A549 (cell line): ENCODE measurements at regions not wholly inside any gene's neighbourhood (a gene's known extent, or its start where the extent isn't known, plus 50 kb on each side); places are given as distances from the start of the nearest gene placed in this dataset.

Experiments
- ATAC-seq, 2 experiments: fragments of 200-7000 bp in 1 of 2; fragments of >200 bp in 1 of 2; cut with Nextera tagmentation in 1 of 2; cut with Tn5 transposase in 1 of 2; 3 replicates each; pipeline versions ENCODE4 v1.8.0 to v1.9.1; 2018 to 2020; ENCODE audit warnings: mild to moderate bottlenecking in 1 of 2, moderate library complexity in 1 of 2
- CTCF ChIA-PET: fragments of 300-600 bp; sonication (Branson Sonifier 250); formaldehyde crosslinking; extraction: SDS; loops from one replicate; lab custom pipeline; 2021; ENCODE audit warnings: antibody characterized with exemption, inconsistent platforms; lab: Yijun Ruan, JAX
- POLR2A ChIA-PET: fragments of 350-600 bp; formaldehyde crosslinking; extraction: SDS; loops from one replicate; lab custom pipeline; 2021; ENCODE audit warnings: antibody characterized with exemption, inconsistent platforms; lab: Yijun Ruan, JAX
- DNase-seq, 2 experiments: peaks; one replicate each; pipeline versions ENCODE4 v3.0.0 to v3.0.0-alpha.2; 2011 to 2016; ENCODE audit warnings: low read depth in 1 of 2, low spot score in 1 of 2
- FAIRE-seq: peaks from 2 replicates; lab custom pipeline; 2011; peaks lifted over from hg19 to GRCh38; lab: Jason Lieb, UNC
- H3K27ac ChIP-seq, 2 experiments: fragments of >200 bp; sonication (Bioruptor Twin); formaldehyde crosslinking; 3 replicates each; pipeline ENCODE4 v1.5.1; 2016 to 2017
- H3K4me1 ChIP-seq: fragments of >200 bp; sonication (Bioruptor Twin); formaldehyde crosslinking; 3 replicates; pipeline ENCODE4 v1.6.1; 2016
- H3K4me2 ChIP-seq: fragments of >200 bp; sonication (Bioruptor Twin); formaldehyde crosslinking; 3 replicates; pipeline ENCODE4 v1.6.1; 2016
- H3K4me3 ChIP-seq: fragments of >200 bp; sonication (Bioruptor Twin); formaldehyde crosslinking; 3 replicates; pipeline ENCODE4 v1.5.1; 2016
- H3K9me3 ChIP-seq: fragments of >200 bp; sonication (Bioruptor Twin); formaldehyde crosslinking; 3 replicates; pipeline ENCODE4 v1.6.1; 2016
- CHD2 ChIP-seq: fragments of 150-350 bp; IDR thresholded peaks from 2 replicates; pipeline ENCODE4 v1.6.1; 2014; ENCODE audit warnings: low read length; ENCODE audit not compliant: partially characterized antibody
- CHD4 ChIP-seq: fragments of 200-600 bp; sonication (generic); IDR thresholded peaks from 2 replicates; pipeline ENCODE4 v1.6.1; 2016; ENCODE audit warnings: antibody characterized with exemption, mild to moderate bottlenecking, borderline replicate concordance
- EHMT2 ChIP-seq: fragments of 200-600 bp; sonication (generic); IDR thresholded peaks from 2 replicates; pipeline ENCODE4 v1.6.1; 2016; ENCODE audit warnings: antibody characterized with exemption, low read depth, mild to moderate bottlenecking, moderate library complexity
- ESRRA ChIP-seq: fragments of 150-350 bp; IDR thresholded peaks from 2 replicates; pipeline ENCODE4 v1.6.1; 2014; ENCODE audit warnings: mild to moderate bottlenecking, low read length, borderline replicate concordance
- FOSL2 ChIP-seq, 2 experiments: fragments of 450-650 bp in 1 of 2; fragments of >200 bp in 1 of 2; sonication (Bioruptor Twin) in 1 of 2; formaldehyde crosslinking; IDR thresholded peaks; 2 replicates each; pipeline versions ENCODE4 v1.5.0 to v1.6.1; 2016 to 2020; ENCODE audit warnings: mild to moderate bottlenecking in 1 of 2, moderate library complexity in 1 of 2
- GATA3 ChIP-seq: IDR thresholded peaks from 2 replicates; pipeline ENCODE4 v1.6.1; 2012; ENCODE audit warnings: borderline replicate concordance
- HES2 ChIP-seq: fragments of >200 bp; sonication (Bioruptor Twin); formaldehyde crosslinking; IDR thresholded peaks from 2 replicates; pipeline ENCODE4 v1.6.1; 2016
- HEYL ChIP-seq: fragments of 250-450 bp; sonication (Bioruptor Pico); IDR thresholded peaks from 2 replicates; pipeline ENCODE4 v1.8.0; 2021; ENCODE audit warnings: mild to moderate bottlenecking, moderate library complexity
- HOXB13 ChIP-seq: fragments of 250-450 bp; sonication (Bioruptor Pico); IDR thresholded peaks from 2 replicates; pipeline ENCODE4 v1.5.0; 2020; ENCODE audit warnings: low read depth, mild to moderate bottlenecking, moderate library complexity
- JUNB ChIP-seq: fragments of >200 bp; sonication (Bioruptor Twin); formaldehyde crosslinking; IDR thresholded peaks from 2 replicates; pipeline ENCODE4 v1.6.1; 2016
- MYC ChIP-seq: IDR thresholded peaks from 2 replicates; pipeline ENCODE4 v1.6.1; 2012; ENCODE audit warnings: mild to moderate bottlenecking, inconsistent platforms, low read length, improper control_type of control experiment, borderline replicate concordance
- NFE2L2 ChIP-seq: fragments of 150-350 bp; conservative IDR thresholded peaks from 2 replicates; pipeline ENCODE4 v1.6.1; 2014; ENCODE audit warnings: low read length
- POLR2A ChIP-seq: IDR thresholded peaks from 2 replicates; pipeline ENCODE4 v1.6.1; 2012; ENCODE audit warnings: mild to moderate bottlenecking, low read length
- POLR2AphosphoS2 ChIP-seq: conservative IDR thresholded peaks from 2 replicates; pipeline ENCODE4 v1.6.1; 2012; ENCODE audit warnings: low read length, improper control_type of control experiment, inconsistent platforms
- RARB ChIP-seq: fragments of 250-450 bp; sonication (Bioruptor Pico); IDR thresholded peaks from 2 replicates; pipeline ENCODE4 v1.8.0; 2021; ENCODE audit warnings: mild to moderate bottlenecking, moderate library complexity
- RCOR1 ChIP-seq: fragments of 150-350 bp; IDR thresholded peaks from 2 replicates; pipeline ENCODE4 v1.6.1; 2014; ENCODE audit warnings: antibody characterized with exemption, low read length, low read depth
- ZC3H11A ChIP-seq: fragments of 450-650 bp; IDR thresholded peaks from 2 replicates; pipeline ENCODE4 v1.6.1; 2014; ENCODE audit warnings: antibody characterized with exemption, mild to moderate bottlenecking
- ZNF302 ChIP-seq: fragments of 250-450 bp; sonication (Bioruptor Pico); IDR thresholded peaks from 2 replicates; pipeline ENCODE4 v1.9.0; 2021; ENCODE audit warnings: inconsistent platforms, mild to moderate bottlenecking, moderate library complexity
- ZSCAN20 ChIP-seq: fragments of 250-450 bp; sonication (Bioruptor Pico); IDR thresholded peaks from 2 replicates; pipeline ENCODE4 v1.8.0; 2022; ENCODE audit warnings: mild to moderate bottlenecking, moderate library complexity
- WGBS: methylation state at CpG from one replicate; pipeline ENCODE4 v1.1.6; 2017; ENCODE audit errors: missing lambda C conversion rate; 5-methylcytosine and 5-hydroxymethylcytosine counted together
- TF ChIP-seq, protein P1 (sequence below): IDR thresholded peaks from 2 replicates; pipeline ENCODE4 v1.6.1; 2012
- TF ChIP-seq, protein P2 (sequence below): fragments of 200-600 bp; sonication (generic); IDR thresholded peaks from 2 replicates; pipeline ENCODE4 v1.6.1; 2016; ENCODE audit warnings: antibody characterized with exemption, mild to moderate bottlenecking, moderate library complexity
- TF ChIP-seq, protein P3 (sequence below): IDR thresholded peaks from 2 replicates; pipeline ENCODE4 v1.6.1; 2012; ENCODE audit warnings: low read depth, borderline replicate concordance
- TF ChIP-seq, protein P4 (sequence below): fragments of 450-650 bp; IDR thresholded peaks from 2 replicates; pipeline ENCODE4 v1.6.1; 2014; ENCODE audit warnings: antibody characterized with exemption
- TF ChIP-seq, protein P5 (sequence below): fragments of 250-450 bp; sonication (Bioruptor Pico); IDR thresholded peaks from 2 replicates; pipeline ENCODE4 v1.5.0; 2020; ENCODE audit warnings: low read depth, mild to moderate bottlenecking, moderate library complexity

DNA sequence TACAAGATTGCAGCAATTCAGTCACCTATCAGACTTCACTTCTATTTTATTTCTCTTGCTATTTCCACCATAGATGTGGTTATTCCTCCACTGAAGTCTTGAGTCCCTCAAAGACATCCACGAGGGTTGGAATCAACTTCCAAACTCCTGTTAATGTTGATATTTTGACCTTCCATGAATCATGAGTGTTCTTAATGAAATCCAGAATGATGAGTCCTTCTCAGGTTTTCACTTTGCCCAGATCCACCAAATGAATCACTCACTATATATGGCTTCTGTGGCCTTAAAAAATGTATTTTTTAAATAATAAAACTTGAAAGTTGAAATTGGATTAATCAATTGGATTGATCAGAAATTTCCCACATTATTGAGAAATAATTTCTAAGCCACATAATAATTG lies 1821.0 kb downstream of the EFNA5 start (continued):
- TF ChIP-seq, protein P1, sequence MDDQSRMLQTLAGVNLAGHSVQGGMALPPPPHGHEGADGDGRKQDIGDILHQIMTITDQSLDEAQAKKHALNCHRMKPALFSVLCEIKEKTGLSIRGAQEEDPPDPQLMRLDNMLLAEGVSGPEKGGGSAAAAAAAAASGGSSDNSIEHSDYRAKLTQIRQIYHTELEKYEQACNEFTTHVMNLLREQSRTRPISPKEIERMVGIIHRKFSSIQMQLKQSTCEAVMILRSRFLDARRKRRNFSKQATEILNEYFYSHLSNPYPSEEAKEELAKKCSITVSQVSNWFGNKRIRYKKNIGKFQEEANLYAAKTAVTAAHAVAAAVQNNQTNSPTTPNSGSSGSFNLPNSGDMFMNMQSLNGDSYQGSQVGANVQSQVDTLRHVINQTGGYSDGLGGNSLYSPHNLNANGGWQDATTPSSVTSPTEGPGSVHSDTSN = no peak
- TF ChIP-seq CHD2 = no peak
- no peak for TF ChIP-seq ZNF302 (CRISPR knock-in tag)

GRCh38 chr5:105840800-105841199 lies 1829.9 kb downstream of the EFNA5 start:
- POLR2A ChIA-PET = no interaction called here
- no peaks in the 10 kb centered on the region for H3K4me1 ChIP-seq
- ATAC-seq (no peak), FAIRE-seq (no peak)
- no peak overlapping the region for H3K27ac ChIP-seq
- no peak for TF ChIP-seq POLR2A
- TF ChIP-seq HEYL (CRISPR knock-in tag) = no peak
- no peak for TF ChIP-seq JUNB
- TF ChIP-seq HOXB13 (CRISPR knock-in tag) = no peak
- TF ChIP-seq RCOR1 = no peak
- TF ChIP-seq, protein P2, sequence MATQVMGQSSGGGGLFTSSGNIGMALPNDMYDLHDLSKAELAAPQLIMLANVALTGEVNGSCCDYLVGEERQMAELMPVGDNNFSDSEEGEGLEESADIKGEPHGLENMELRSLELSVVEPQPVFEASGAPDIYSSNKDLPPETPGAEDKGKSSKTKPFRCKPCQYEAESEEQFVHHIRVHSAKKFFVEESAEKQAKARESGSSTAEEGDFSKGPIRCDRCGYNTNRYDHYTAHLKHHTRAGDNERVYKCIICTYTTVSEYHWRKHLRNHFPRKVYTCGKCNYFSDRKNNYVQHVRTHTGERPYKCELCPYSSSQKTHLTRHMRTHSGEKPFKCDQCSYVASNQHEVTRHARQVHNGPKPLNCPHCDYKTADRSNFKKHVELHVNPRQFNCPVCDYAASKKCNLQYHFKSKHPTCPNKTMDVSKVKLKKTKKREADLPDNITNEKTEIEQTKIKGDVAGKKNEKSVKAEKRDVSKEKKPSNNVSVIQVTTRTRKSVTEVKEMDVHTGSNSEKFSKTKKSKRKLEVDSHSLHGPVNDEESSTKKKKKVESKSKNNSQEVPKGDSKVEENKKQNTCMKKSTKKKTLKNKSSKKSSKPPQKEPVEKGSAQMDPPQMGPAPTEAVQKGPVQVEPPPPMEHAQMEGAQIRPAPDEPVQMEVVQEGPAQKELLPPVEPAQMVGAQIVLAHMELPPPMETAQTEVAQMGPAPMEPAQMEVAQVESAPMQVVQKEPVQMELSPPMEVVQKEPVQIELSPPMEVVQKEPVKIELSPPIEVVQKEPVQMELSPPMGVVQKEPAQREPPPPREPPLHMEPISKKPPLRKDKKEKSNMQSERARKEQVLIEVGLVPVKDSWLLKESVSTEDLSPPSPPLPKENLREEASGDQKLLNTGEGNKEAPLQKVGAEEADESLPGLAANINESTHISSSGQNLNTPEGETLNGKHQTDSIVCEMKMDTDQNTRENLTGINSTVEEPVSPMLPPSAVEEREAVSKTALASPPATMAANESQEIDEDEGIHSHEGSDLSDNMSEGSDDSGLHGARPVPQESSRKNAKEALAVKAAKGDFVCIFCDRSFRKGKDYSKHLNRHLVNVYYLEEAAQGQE = no peak
- TF ChIP-seq POLR2AphosphoS2 = no peak
- no peak for TF ChIP-seq NFE2L2
- no peak for TF ChIP-seq EHMT2
- TF ChIP-seq, protein P3, sequence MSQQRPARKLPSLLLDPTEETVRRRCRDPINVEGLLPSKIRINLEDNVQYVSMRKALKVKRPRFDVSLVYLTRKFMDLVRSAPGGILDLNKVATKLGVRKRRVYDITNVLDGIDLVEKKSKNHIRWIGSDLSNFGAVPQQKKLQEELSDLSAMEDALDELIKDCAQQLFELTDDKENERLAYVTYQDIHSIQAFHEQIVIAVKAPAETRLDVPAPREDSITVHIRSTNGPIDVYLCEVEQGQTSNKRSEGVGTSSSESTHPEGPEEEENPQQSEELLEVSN = no peak
- TF ChIP-seq, protein P4, sequence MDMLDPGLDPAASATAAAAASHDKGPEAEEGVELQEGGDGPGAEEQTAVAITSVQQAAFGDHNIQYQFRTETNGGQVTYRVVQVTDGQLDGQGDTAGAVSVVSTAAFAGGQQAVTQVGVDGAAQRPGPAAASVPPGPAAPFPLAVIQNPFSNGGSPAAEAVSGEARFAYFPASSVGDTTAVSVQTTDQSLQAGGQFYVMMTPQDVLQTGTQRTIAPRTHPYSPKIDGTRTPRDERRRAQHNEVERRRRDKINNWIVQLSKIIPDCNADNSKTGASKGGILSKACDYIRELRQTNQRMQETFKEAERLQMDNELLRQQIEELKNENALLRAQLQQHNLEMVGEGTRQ = no peak
- TF ChIP-seq, all 56 proteins: peak for 0
- DNase-seq = no peak
- Histone ChIP-seq H3K9me3 (no peaks in the 10 kb centered on the region), H3K4me2 (no peak overlapping the region), H3K4me3 (no peak overlapping the region)
- WGBS = 62% methylated on average over 3 of the region's 3 CpGs
- CTCF ChIA-PET = no interaction called here

- H3K4me2 ChIP-seq = no peak overlapping the region
- ATAC-seq (no peak), FAIRE-seq (no peak), DNase-seq (no peak)
- ChIA-PET POLR2A (no interaction called here), CTCF (interaction anchor here (0.8 kb wide), 1 partner anchor 41 kb away, joined by 3 read pairs; no protein-coding TSS in a partner anchor)
- no peaks in the 10 kb centered on the region for H3K4me1 ChIP-seq
- H3K4me3 ChIP-seq = no peak overlapping the region
- no peaks in the 10 kb centered on the region for H3K9me3 ChIP-seq
- no peak overlapping the region for H3K27ac ChIP-seq
- 69% methylated on average over 1 of the region's 1 CpG for WGBS
- TF ChIP-seq ZSCAN20 (CRISPR knock-in tag) = no peak
- no peak for TF ChIP-seq CHD4
- TF ChIP-seq, protein P5, sequence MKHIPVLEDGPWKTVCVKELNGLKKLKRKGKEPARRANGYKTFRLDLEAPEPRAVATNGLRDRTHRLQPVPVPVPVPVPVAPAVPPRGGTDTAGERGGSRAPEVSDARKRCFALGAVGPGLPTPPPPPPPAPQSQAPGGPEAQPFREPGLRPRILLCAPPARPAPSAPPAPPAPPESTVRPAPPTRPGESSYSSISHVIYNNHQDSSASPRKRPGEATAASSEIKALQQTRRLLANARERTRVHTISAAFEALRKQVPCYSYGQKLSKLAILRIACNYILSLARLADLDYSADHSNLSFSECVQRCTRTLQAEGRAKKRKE (CRISPR knock-in tag) = no peak
- no peak for TF ChIP-seq FOSL2 (IDR thresholded peaks at IDR 0.05)
- TF ChIP-seq FOSL2 (CRISPR knock-in tag; IDR thresholded peaks at IDR 0.05) = no peak
- TF ChIP-seq GATA3 = no peak
- TF ChIP-seq ESRRA = no peak
- TF ChIP-seq POLR2A = no peak
- TF ChIP-seq ZC3H11A = no peak
- TF ChIP-seq, protein P2 = no peak
- TF ChIP-seq MYC = no peak
- TF ChIP-seq RARB = no peak
- TF ChIP-seq HES2 = no peak
Observed at GRCh38 chr5:105836887-105837286, 1833.8 kb downstream of the EFNA5 start.
